H1 (cell line): ENCODE measurements at regions not wholly inside any gene's neighbourhood (a gene's known extent, or its start where the extent isn't known, plus 50 kb on each side); places are given as distances from the start of the nearest gene placed in this dataset.

ENCODE experiments used
- CTCF ChIA-PET: fragments of 300-600 bp; sonication (Branson Sonifier 250); formaldehyde crosslinking; loops from one replicate; lab custom pipeline; 2021; ENCODE audit not compliant: partially characterized antibody; lab: Charles Lee
- POLR2A ChIA-PET: fragments of 300-600 bp; sonication (Branson Sonifier 250); formaldehyde crosslinking; loops from one replicate; lab custom pipeline; 2021; ENCODE audit warnings: inconsistent platforms; ENCODE audit not compliant: partially characterized antibody; lab: Charles Lee
- DNase-seq, 2 experiments: peaks; one replicate each; pipeline versions ENCODE4 v3.0.0 to v3.0.0-alpha.2; 2010 to 2022; ENCODE audit warnings: low spot score in 2 of 2, low read depth in 1 of 2, mixed read lengths in 1 of 2
- FAIRE-seq: peaks from 2 replicates; lab custom pipeline; 2011; peaks lifted over from hg19 to GRCh38; lab: Jason Lieb, UNC
- H2AFZ ChIP-seq: 2 replicates; pipeline ENCODE4 v1.8.1; 2012; ENCODE audit warnings: low read length, inconsistent platforms
- H2AK5ac ChIP-seq: 2 replicates; pipeline ENCODE4 v1.6.1; 2013; ENCODE audit warnings: low read depth, low read length
- H2BK120ac ChIP-seq: replicated peaks from 2 replicates; pipeline ENCODE3; 2013; ENCODE audit warnings: low read depth, low read length, inconsistent platforms
- H2BK12ac ChIP-seq: 2 replicates; pipeline ENCODE4 v1.6.1; 2013; ENCODE audit warnings: low read depth, low read length
- H2BK15ac ChIP-seq: 2 replicates; pipeline ENCODE4 v1.6.1; 2013; ENCODE audit warnings: low read length
- H2BK20ac ChIP-seq: 2 replicates; pipeline ENCODE4 v1.6.1; 2013; ENCODE audit warnings: low read length
- H2BK5ac ChIP-seq: 2 replicates; pipeline ENCODE4 v1.6.1; 2013; ENCODE audit warnings: low read depth, low read length
- H3K14ac ChIP-seq: 2 replicates; pipeline ENCODE4 v1.6.1; 2013; ENCODE audit warnings: inconsistent platforms; ENCODE audit not compliant: insufficient read length
- H3K18ac ChIP-seq: 2 replicates; pipeline ENCODE4 v1.6.1; 2013; ENCODE audit warnings: low read length; ENCODE audit errors: extremely low read depth
- H3K23ac ChIP-seq: 2 replicates; pipeline ENCODE4 v1.6.1; 2013; ENCODE audit warnings: inconsistent platforms; ENCODE audit not compliant: insufficient read length
- H3K23me2 ChIP-seq: 2 replicates; pipeline ENCODE4 v1.6.1; 2013; ENCODE audit warnings: low read depth, low read length
- H3K27ac ChIP-seq: 2 replicates; pipeline ENCODE4 v1.6.1; 2011; ENCODE audit warnings: low read depth, low read length, inconsistent platforms
- H3K27me3 ChIP-seq, 4 experiments: replicated peaks in 1 of 4; 1 replicate in 1 of 4; 2 replicates in 3 of 4; pipeline versions ENCODE4 v1.6.1 to v1.8.1; 2011 to 2013; ENCODE audit warnings: low read length in 3 of 4, mild to moderate bottlenecking in 3 of 4, inconsistent platforms in 2 of 4, mixed read lengths in 2 of 4, moderate library complexity in 1 of 4; ENCODE audit not compliant: control insufficient read depth in 3 of 4, insufficient read depth in 3 of 4; ENCODE audit errors: extremely low read depth in 1 of 4
- H3K36me3 ChIP-seq, 4 experiments: 2 replicates each; pipeline versions ENCODE4 v1.6.1 to v1.8.1; 2011 to 2013; ENCODE audit warnings: mild to moderate bottlenecking in 4 of 4, low read length in 3 of 4, moderate library complexity in 2 of 4, control low read depth in 1 of 4, inconsistent platforms in 1 of 4; ENCODE audit not compliant: insufficient read depth in 4 of 4, control insufficient read depth in 2 of 4
- H3K4ac ChIP-seq: replicated peaks from 2 replicates; pipeline ENCODE3; 2013; ENCODE audit warnings: low read length, low read depth, mixed read lengths, inconsistent platforms; ENCODE audit not compliant: insufficient read length
- H3K4me1 ChIP-seq, 4 experiments: replicated peaks in 1 of 4; 1 replicate in 1 of 4; 2 replicates in 3 of 4; pipeline versions ENCODE4 v1.6.1 to v1.8.1; 2011 to 2013; ENCODE audit warnings: low read length in 3 of 4, inconsistent platforms in 2 of 4, mixed read lengths in 1 of 4; ENCODE audit not compliant: insufficient read depth in 4 of 4, control insufficient read depth in 3 of 4
- H3K4me2 ChIP-seq, 2 experiments: 2 replicates each; pipeline versions ENCODE4 v1.6.1 to v1.8.1; 2011 to 2013; ENCODE audit warnings: low read depth in 2 of 2, low read length in 2 of 2, control low read depth in 1 of 2, inconsistent platforms in 1 of 2, mild to moderate bottlenecking in 1 of 2; ENCODE audit not compliant: insufficient read depth in 1 of 2
- H3K4me3 ChIP-seq, 4 experiments: fragments of 200-600, 300-600 bp in 1 of 4; sonication (generic), shearing (Covaris generic), sonication (Bioruptor Twin) in 1 of 4; 2 replicates each; pipeline versions ENCODE4 v1.5.1 to v1.8.1; 2011 to 2016; ENCODE audit warnings: low read length in 4 of 4, low read depth in 3 of 4, control low read depth in 2 of 4, inconsistent platforms in 2 of 4, mild to moderate bottlenecking in 2 of 4, mixed read lengths in 1 of 4, moderate library complexity in 1 of 4; ENCODE audit not compliant: insufficient read depth in 2 of 4; ENCODE audit errors: extremely low read depth in 1 of 4
- H3K56ac ChIP-seq: replicated peaks from 2 replicates; pipeline ENCODE3; 2013; ENCODE audit warnings: low read depth, mild to moderate bottlenecking, mixed read lengths, low read length, inconsistent platforms; ENCODE audit not compliant: insufficient read length
- H3K79me1 ChIP-seq: 2 replicates; pipeline ENCODE4 v1.6.1; 2013; ENCODE audit warnings: low read depth, low read length, control low read depth
- H3K79me2 ChIP-seq, 2 experiments: 2 replicates each; pipeline versions ENCODE4 v1.6.1 to v1.8.1; 2012 to 2013; ENCODE audit warnings: low read length in 2 of 2, mild to moderate bottlenecking in 2 of 2, inconsistent platforms in 1 of 2; ENCODE audit not compliant: insufficient read depth in 2 of 2, control insufficient read depth in 1 of 2
- H3K9ac ChIP-seq, 4 experiments: replicated peaks in 1 of 4; 1 replicate in 1 of 4; 2 replicates in 3 of 4; pipeline versions ENCODE4 v1.6.1 to v1.8.1; 2011 to 2013; ENCODE audit warnings: low read depth in 3 of 4, low read length in 3 of 4, control low read depth in 2 of 4, mild to moderate bottlenecking in 2 of 4, moderate library complexity in 2 of 4, inconsistent platforms in 1 of 4; ENCODE audit errors: extremely low read depth in 1 of 4
- H3K9me3 ChIP-seq, 2 experiments: 2 replicates each; pipeline versions ENCODE4 v1.6.1 to v1.8.1; 2012 to 2013; ENCODE audit warnings: mild to moderate bottlenecking in 2 of 2, moderate library complexity in 2 of 2, control low read depth in 1 of 2, inconsistent platforms in 1 of 2, low read depth in 1 of 2, low read length in 1 of 2, mixed read lengths in 1 of 2; ENCODE audit not compliant: insufficient read depth in 2 of 2
- H4K20me1 ChIP-seq, 2 experiments: replicated peaks in 1 of 2; 2 replicates each; pipeline versions ENCODE3 to v1.8.1; 2011 to 2013; ENCODE audit warnings: inconsistent platforms in 2 of 2, low read length in 2 of 2, mild to moderate bottlenecking in 1 of 2; ENCODE audit not compliant: insufficient read depth in 2 of 2, control insufficient read depth in 1 of 2
- H4K5ac ChIP-seq: 2 replicates; pipeline ENCODE4 v1.6.1; 2013; ENCODE audit warnings: low read length, low read depth, mixed read lengths, inconsistent platforms; ENCODE audit not compliant: insufficient read length
- H4K8ac ChIP-seq: 2 replicates; pipeline ENCODE4 v1.8.0; 2013; ENCODE audit warnings: mild to moderate bottlenecking, moderate library complexity, low read length, inconsistent platforms; ENCODE audit not compliant: insufficient read depth; ENCODE audit errors: extremely low read depth
- H4K91ac ChIP-seq: replicated peaks from 2 replicates; pipeline ENCODE3; 2013; ENCODE audit warnings: low read length, mixed read lengths, inconsistent platforms; ENCODE audit not compliant: insufficient read length
- BACH1 ChIP-seq: IDR thresholded peaks from 2 replicates; pipeline ENCODE4 v1.6.1; 2012; ENCODE audit warnings: low read length, improper control_type of control experiment
- CHD2 ChIP-seq: IDR thresholded peaks from 2 replicates; pipeline ENCODE4 v1.6.1; 2012; ENCODE audit warnings: low read length, improper control_type of control experiment
- EZH2 ChIP-seq: fragments of 200-600 bp; sonication (generic); IDR thresholded peaks from 2 replicates; pipeline ENCODE4 v1.7.1; 2012; ENCODE audit warnings: low read depth, mild to moderate bottlenecking, moderate library complexity, low read length, inconsistent platforms; ENCODE audit not compliant: severe bottlenecking
- POLR2A ChIP-seq, 2 experiments: IDR thresholded peaks; 1 replicate in 1 of 2; 2 replicates in 1 of 2; pipeline ENCODE4 v1.6.1; 2011; ENCODE audit warnings: low read depth in 2 of 2, low read length in 2 of 2, mild to moderate bottlenecking in 2 of 2; ENCODE audit errors: control extremely low read depth in 1 of 2
- RFX5 ChIP-seq: IDR thresholded peaks from 2 replicates; pipeline ENCODE4 v1.6.1; 2011; ENCODE audit warnings: low read depth, low read length, improper control_type of control experiment, borderline replicate concordance
- TF ChIP-seq, protein P1 (sequence below): IDR thresholded peaks from 2 replicates; pipeline ENCODE4 v1.6.1; 2012; ENCODE audit warnings: inconsistent platforms
- TF ChIP-seq, protein P2 (sequence below): IDR thresholded peaks from 2 replicates; pipeline ENCODE4 v1.6.1; 2012; ENCODE audit warnings: low read length, inconsistent platforms

DNA sequence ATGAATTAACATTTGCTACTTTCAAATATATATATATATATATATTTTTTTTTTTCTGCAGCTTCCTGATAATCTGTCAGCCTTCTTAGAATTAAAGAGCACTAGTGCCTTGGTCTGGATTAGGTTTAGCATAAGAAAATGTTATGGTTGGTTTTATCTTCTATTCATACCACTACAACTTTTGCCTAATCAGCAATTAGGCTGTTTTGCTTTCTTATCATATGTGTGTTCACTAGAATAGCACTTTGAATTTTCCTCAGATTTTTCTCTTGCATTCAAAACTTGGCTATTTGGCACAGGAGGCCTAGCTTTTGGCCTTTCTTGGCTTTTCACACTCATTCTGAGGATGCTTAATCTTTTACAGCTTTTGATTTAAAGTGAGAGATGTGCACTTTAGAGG lies 1468.1 kb downstream of the PCDH9 start:
- Histone ChIP-seq H2AK5ac (no peak overlapping the region), H3K27me3 (no peaks in the 10 kb centered on the region), H2BK5ac (no peak overlapping the region), H2BK20ac (no peak overlapping the region), H3K36me3 (no peaks in the 10 kb centered on the region), H3K56ac (no peak overlapping the region), H3K79me2 (no peaks in the 10 kb centered on the region), H3K9me3 (0 out of 4 replicates have a peak, but pooled peaks cover 0 to 5% of the 10 kb centered on the region in 2 experiments), H3K9ac (no peak overlapping the region), H4K91ac (no peak overlapping the region), H3K4ac (no peak overlapping the region), H3K14ac (no peak overlapping the region), H2AFZ (no peak overlapping the region), H3K4me3 (no peak overlapping the region), H2BK15ac (no peak overlapping the region), H3K18ac (no peak overlapping the region), H3K27ac (no peak overlapping the region), H2BK12ac (no peak overlapping the region), H3K23me2 (no peaks in the 10 kb centered on the region), H4K20me1 (no peaks in the 10 kb centered on the region), H4K5ac (no peak overlapping the region), H3K23ac (no peak overlapping the region), H4K8ac (no peak overlapping the region), H2BK120ac (no peak overlapping the region), H3K4me1 (no peaks in the 10 kb centered on the region), H3K4me2 (no peak overlapping the region), H3K79me1 (no peaks in the 10 kb centered on the region)
- CTCF ChIA-PET, result interaction anchor here (0.7 kb wide), 1 partner anchor 9 kb away, joined by 3 read pairs; no protein-coding TSS in a partner anchor
- no peak for FAIRE-seq
- TF ChIP-seq BACH1 (no peak), CHD2 (no peak), POLR2A (IDR thresholded peaks at IDR 0.05; ENCODE audit: control extremely low read depth in 1 of 2, low read depth in 2 of 2, low read length in 2 of 2) (no peak), RFX5 (no peak), EZH2 (no peak)
- TF ChIP-seq, protein P1, sequence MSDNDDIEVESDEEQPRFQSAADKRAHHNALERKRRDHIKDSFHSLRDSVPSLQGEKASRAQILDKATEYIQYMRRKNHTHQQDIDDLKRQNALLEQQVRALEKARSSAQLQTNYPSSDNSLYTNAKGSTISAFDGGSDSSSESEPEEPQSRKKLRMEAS, result no peak
- TF ChIP-seq, protein P2, sequence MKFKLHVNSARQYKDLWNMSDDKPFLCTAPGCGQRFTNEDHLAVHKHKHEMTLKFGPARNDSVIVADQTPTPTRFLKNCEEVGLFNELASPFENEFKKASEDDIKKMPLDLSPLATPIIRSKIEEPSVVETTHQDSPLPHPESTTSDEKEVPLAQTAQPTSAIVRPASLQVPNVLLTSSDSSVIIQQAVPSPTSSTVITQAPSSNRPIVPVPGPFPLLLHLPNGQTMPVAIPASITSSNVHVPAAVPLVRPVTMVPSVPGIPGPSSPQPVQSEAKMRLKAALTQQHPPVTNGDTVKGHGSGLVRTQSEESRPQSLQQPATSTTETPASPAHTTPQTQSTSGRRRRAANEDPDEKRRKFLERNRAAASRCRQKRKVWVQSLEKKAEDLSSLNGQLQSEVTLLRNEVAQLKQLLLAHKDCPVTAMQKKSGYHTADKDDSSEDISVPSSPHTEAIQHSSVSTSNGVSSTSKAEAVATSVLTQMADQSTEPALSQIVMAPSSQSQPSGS, result no peak
- DNase-seq, result no peak
- POLR2A ChIA-PET, result no interaction called here
